Natural killer cell (primary cell): ENCODE measurements at regions not wholly inside any gene's neighbourhood (a gene's known extent, or its start where the extent isn't known, plus 50 kb on each side); places are given as distances from the start of the nearest gene placed in this dataset.

Experiments
- ATAC-seq, 3 donors: fragments of 150-1000 bp in 2 of 3; fragments of 200-7000 bp in 1 of 3; cut with Tn5 transposase; 1 replicate in 1 of 3; 2 replicates in 2 of 3; pipeline ENCODE4 v1.10.0; 2021; ENCODE audit warnings: mild to moderate bottlenecking in 2 of 3, moderate library complexity in 2 of 3
- DNase-seq, 2 donors: peaks; one replicate each; pipeline versions ENCODE4 v3.0.0 to v3.0.0-alpha.2; 2013 to 2021; ENCODE audit warnings: mixed read lengths in 1 of 2
- H3K27ac ChIP-seq: one replicate; pipeline ENCODE4 v1.5.1; 2013; ENCODE audit warnings: mild to moderate bottlenecking, low read length
- H3K27me3 ChIP-seq: one replicate; pipeline ENCODE4 v1.6.1; 2013; ENCODE audit warnings: low read length; ENCODE audit not compliant: control insufficient read depth, insufficient read depth
- H3K36me3 ChIP-seq: one replicate; pipeline ENCODE4 v1.6.1; 2013; ENCODE audit warnings: low read length; ENCODE audit not compliant: control insufficient read depth, insufficient read depth
- H3K4me1 ChIP-seq: one replicate; pipeline ENCODE4 v1.6.1; 2013; ENCODE audit warnings: low read length; ENCODE audit not compliant: control insufficient read depth, insufficient read depth
- H3K4me3 ChIP-seq: one replicate; pipeline ENCODE4 v1.5.1; 2013; ENCODE audit warnings: low read length
- H3K9me3 ChIP-seq: one replicate; pipeline ENCODE4 v1.6.1; 2013; ENCODE audit warnings: low read length; ENCODE audit not compliant: control insufficient read depth, insufficient read depth
- H3K27ac Mint-ChIP-seq, 2 donors: one replicate each; pipeline ENCODE4 v1.8.0; 2022; ENCODE audit warnings: mild to moderate bottlenecking in 2 of 2, mixed read lengths in 2 of 2, moderate library complexity in 1 of 2
- H3K27me3 Mint-ChIP-seq, 2 donors: one replicate each; pipeline ENCODE4 v1.8.0; 2022; ENCODE audit warnings: low read depth in 2 of 2, mixed read lengths in 2 of 2
- H3K36me3 Mint-ChIP-seq: one replicate; pipeline ENCODE4 v1.8.0; 2022; ENCODE audit warnings: mixed read lengths
- H3K4me1 Mint-ChIP-seq, 2 donors: one replicate each; pipeline ENCODE4 v1.8.0; 2022; ENCODE audit warnings: mixed read lengths in 2 of 2
- H3K4me3 Mint-ChIP-seq: one replicate; pipeline ENCODE4 v1.8.0; 2022; ENCODE audit warnings: mild to moderate bottlenecking, moderate library complexity, mixed read lengths
- H3K9me3 Mint-ChIP-seq, 2 donors: one replicate each; pipeline ENCODE4 v1.8.0; 2022; ENCODE audit warnings: mixed read lengths in 2 of 2
- WGBS: methylation state at CpG from one replicate; pipeline ENCODE4 v1.1.7; 2013; ENCODE audit warnings: missing lambda C conversion rate; ENCODE audit not compliant: insufficient coverage; 5-methylcytosine and 5-hydroxymethylcytosine counted together
- intact Hi-C: fragments of 100-400 bp; cut with micrococcal nuclease; formaldehyde crosslinking; loops from one replicate; pipeline ENCODE4 v1.14.2; 2022
- TF ChIP-seq, protein P1 (sequence below): fragments of 200-600 bp; IDR thresholded peaks from one replicate; pipeline ENCODE4 v1.8.0; 2022; ENCODE audit warnings: antibody characterized with exemption

DNA sequence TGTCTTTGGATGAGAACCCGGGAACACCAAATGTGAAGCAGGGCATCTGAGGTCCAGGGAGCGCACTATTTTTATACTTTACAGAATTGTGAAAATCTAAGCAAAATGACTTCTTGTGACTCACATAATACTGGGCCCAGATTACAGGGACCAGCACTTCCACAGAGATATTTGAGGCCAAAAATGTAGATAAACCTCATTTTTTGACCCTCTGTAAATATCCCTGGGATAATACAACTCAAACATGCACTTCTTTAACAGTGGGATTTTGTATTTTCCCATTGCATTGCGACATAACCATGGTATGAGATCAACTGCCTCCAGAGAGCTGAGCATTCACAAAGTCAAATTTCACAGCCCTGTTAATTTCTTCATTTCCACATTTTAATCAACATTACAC is 289.4 kb upstream of the ADGRL4 start:
- Histone ChIP-seq H3K27ac (no peak overlapping the region), H3K36me3 (no peaks in the 10 kb centered on the region), H3K9me3 (no peaks in the 10 kb centered on the region), H3K4me1 (no peaks in the 10 kb centered on the region), H3K27me3 (no peaks in the 10 kb centered on the region), H3K4me3 (no peak overlapping the region)
- no peak overlapping the region for H3K27ac Mint-ChIP-seq
- no peaks in the 10 kb centered on the region for H3K4me1 Mint-ChIP-seq
- no peaks in the 10 kb centered on the region for H3K27me3 Mint-ChIP-seq
- peaks cover 12 to 17% of the 10 kb centered on the region in 2 donors for H3K9me3 Mint-ChIP-seq
- intact Hi-C loops: no loop called here
- TF ChIP-seq, protein P1, sequence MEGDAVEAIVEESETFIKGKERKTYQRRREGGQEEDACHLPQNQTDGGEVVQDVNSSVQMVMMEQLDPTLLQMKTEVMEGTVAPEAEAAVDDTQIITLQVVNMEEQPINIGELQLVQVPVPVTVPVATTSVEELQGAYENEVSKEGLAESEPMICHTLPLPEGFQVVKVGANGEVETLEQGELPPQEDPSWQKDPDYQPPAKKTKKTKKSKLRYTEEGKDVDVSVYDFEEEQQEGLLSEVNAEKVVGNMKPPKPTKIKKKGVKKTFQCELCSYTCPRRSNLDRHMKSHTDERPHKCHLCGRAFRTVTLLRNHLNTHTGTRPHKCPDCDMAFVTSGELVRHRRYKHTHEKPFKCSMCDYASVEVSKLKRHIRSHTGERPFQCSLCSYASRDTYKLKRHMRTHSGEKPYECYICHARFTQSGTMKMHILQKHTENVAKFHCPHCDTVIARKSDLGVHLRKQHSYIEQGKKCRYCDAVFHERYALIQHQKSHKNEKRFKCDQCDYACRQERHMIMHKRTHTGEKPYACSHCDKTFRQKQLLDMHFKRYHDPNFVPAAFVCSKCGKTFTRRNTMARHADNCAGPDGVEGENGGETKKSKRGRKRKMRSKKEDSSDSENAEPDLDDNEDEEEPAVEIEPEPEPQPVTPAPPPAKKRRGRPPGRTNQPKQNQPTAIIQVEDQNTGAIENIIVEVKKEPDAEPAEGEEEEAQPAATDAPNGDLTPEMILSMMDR: no peak
- no peak for DNase-seq
- 89% methylated on average over 3 of the region's 3 CpGs for WGBS
- no peak overlapping the region for H3K4me3 Mint-ChIP-seq
- no peaks in the 10 kb centered on the region for H3K36me3 Mint-ChIP-seq
- ATAC-seq: no peak

DNA sequence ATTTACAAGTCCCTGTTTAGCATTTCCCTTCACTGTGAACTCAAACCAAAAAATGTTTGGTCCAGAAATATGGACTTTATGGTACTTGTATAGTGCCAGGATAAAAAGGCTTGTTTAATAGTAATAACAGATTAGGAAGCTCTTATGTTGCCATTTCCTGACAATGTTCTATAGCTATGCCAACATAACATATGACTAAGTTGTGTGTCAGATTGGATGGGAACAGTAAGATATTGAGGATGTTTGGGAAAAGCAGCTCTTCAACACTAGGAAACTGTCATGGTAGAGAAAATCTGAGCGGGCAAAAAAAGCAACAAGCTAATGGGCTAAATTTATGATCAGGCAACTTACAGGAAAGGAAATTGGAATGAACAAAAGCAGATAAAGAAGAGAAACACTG is 287.1 kb upstream of the ADGRL4 start:
- Mint-ChIP-seq H3K4me1 (no peaks in the 10 kb centered on the region), H3K36me3 (no peaks in the 10 kb centered on the region), H3K9me3 (peaks cover 13 to 16% of the 10 kb centered on the region in 2 donors), H3K4me3 (no peak overlapping the region), H3K27ac (no peak overlapping the region), H3K27me3 (no peaks in the 10 kb centered on the region)
- ATAC-seq (no peak), DNase-seq (no peak)
- Histone ChIP-seq H3K27ac (no peak overlapping the region), H3K36me3 (no peaks in the 10 kb centered on the region), H3K27me3 (no peaks in the 10 kb centered on the region), H3K9me3 (no peaks in the 10 kb centered on the region), H3K4me3 (no peak overlapping the region), H3K4me1 (no peaks in the 10 kb centered on the region)
- intact Hi-C loops: no loop called here
- 95% methylated on average over 1 of the region's 1 CpG for WGBS
- TF ChIP-seq, protein P1: no peak

DNA sequence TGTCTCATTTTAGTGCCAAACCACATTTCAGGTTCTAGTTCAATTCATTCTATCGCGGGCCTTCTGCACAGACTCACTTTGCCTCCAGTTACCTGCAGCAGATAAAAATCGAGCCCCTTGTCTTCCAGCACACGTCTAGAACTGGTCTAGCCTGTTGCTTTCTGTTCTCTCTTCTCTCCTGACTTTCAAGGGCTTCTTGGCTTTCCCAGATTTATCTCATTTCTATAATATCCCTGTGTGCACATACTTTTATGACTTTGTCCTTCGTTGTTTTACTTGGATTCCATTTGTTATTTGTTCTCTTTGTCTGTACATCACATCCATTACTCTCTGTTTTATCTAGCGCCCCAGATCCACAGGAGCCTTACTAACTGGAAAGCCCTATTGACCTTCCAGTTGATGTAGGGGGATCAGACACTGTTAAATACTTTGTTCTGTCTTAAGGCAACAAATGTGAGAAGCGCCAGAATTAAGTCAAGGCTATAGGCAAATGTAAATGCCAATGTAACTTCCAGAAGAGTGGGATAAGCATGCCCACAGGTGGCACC is 284.5 kb upstream of the ADGRL4 start:
- no peak overlapping the region for H3K27ac Mint-ChIP-seq
- 85% methylated on average over 6 of the region's 7 CpGs for WGBS
- H3K9me3 ChIP-seq: no peaks in the 10 kb centered on the region
- no peak overlapping the region for H3K4me3 Mint-ChIP-seq
- no peaks in the 10 kb centered on the region for H3K36me3 Mint-ChIP-seq
- H3K36me3 ChIP-seq: no peaks in the 10 kb centered on the region
- intact Hi-C loops: no loop called here
- no peaks in the 10 kb centered on the region for H3K27me3 ChIP-seq
- H3K27ac ChIP-seq: no peak overlapping the region
- no peak overlapping the region for H3K4me3 ChIP-seq
- ATAC-seq (no peak), DNase-seq (no peak)
- H3K4me1 Mint-ChIP-seq: no peaks in the 10 kb centered on the region
- peaks cover 12 to 14% of the 10 kb centered on the region in 2 donors for H3K9me3 Mint-ChIP-seq
- no peaks in the 10 kb centered on the region for H3K4me1 ChIP-seq
- no peaks in the 10 kb centered on the region for H3K27me3 Mint-ChIP-seq
- TF ChIP-seq, protein P1: no peak

DNA sequence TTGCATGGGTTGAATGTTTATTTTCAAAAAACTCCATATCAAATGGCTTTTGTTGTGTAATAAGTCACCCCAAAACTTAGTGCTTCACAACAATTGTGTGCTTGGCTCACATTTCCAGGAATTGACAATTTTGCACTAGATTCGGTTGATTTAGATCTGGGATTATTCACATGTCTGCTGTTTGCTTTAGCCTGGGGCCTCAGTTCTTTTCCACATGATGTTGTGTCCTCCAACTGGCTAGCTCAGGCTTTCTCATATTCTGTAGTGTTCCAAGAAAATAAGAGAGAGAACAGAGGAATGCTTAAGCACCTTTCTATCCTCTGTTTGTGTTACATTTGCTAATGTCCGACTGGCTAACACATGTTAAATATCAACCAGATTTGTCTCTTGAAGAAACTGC is 281.5 kb upstream of the ADGRL4 start:
- Histone ChIP-seq H3K36me3 (no peaks in the 10 kb centered on the region), H3K4me1 (no peaks in the 10 kb centered on the region), H3K27ac (no peak overlapping the region), H3K27me3 (no peaks in the 10 kb centered on the region), H3K9me3 (no peaks in the 10 kb centered on the region), H3K4me3 (no peak overlapping the region)
- Mint-ChIP-seq H3K4me3 (no peak overlapping the region), H3K27ac (no peak overlapping the region), H3K9me3 (peaks cover 8 to 10% of the 10 kb centered on the region in 2 donors), H3K27me3 (no peaks in the 10 kb centered on the region), H3K36me3 (no peaks in the 10 kb centered on the region), H3K4me1 (no peaks in the 10 kb centered on the region)
- no peak for ATAC-seq
- no peak for DNase-seq
- intact Hi-C loops: no loop called here
- 77% methylated on average over 2 of the region's 2 CpGs for WGBS
- TF ChIP-seq, protein P1: no peak
